CD4-positive, alpha-beta T cell (primary cell): ENCODE measurements at regions not wholly inside any gene's neighbourhood (a gene's known extent, or its start where the extent isn't known, plus 50 kb on each side); places are given as distances from the start of the nearest gene placed in this dataset.

Source experiments
- ATAC-seq: fragments of 200-7000 bp; cut with Tn5 transposase; one replicate; pipeline ENCODE4 v1.10.0; 2022; ENCODE audit warnings: mild to moderate bottlenecking; ENCODE audit not compliant: poor library complexity
- CTCF ChIA-PET: fragments of 350-600 bp; sonication (Branson Sonifier 250); formaldehyde crosslinking; loops from one replicate; lab custom pipeline; 2021; ENCODE audit warnings: antibody characterized with exemption, inconsistent platforms; lab: Charles Lee
- POLR2A ChIA-PET: fragments of 350-600 bp; sonication (Branson Sonifier 250); formaldehyde crosslinking; loops from one replicate; lab custom pipeline; 2021; ENCODE audit warnings: antibody characterized with exemption, inconsistent platforms; lab: Charles Lee
- DNase-seq, 14 experiments: peaks; one replicate each; pipeline ENCODE4 v3.0.0-alpha.2; 2013 to 2020; ENCODE audit warnings: mixed read lengths in 2 of 14
- H3K27ac ChIP-seq, 2 donors: one replicate each; pipeline versions ENCODE4 v1.5.1 to v1.7.0; 2013; ENCODE audit warnings: low read length in 2 of 2, low read depth in 1 of 2, mild to moderate bottlenecking in 1 of 2
- H3K27me3 ChIP-seq, 2 experiments: 1 replicate in 1 of 2; 2 replicates in 1 of 2; pipeline versions ENCODE4 v1.6.1 to v1.7.0; 2013; ENCODE audit warnings: low read length in 2 of 2, control low read depth in 1 of 2, mild to moderate bottlenecking in 1 of 2, moderate library complexity in 1 of 2; ENCODE audit not compliant: insufficient read depth in 2 of 2, control insufficient read depth in 1 of 2
- H3K36me3 ChIP-seq: one replicate; pipeline ENCODE4 v1.6.1; 2013; ENCODE audit warnings: low read length, control low read depth; ENCODE audit not compliant: insufficient read depth
- H3K4me1 ChIP-seq: one replicate; pipeline ENCODE4 v1.6.1; 2013; ENCODE audit warnings: low read length, control low read depth; ENCODE audit not compliant: insufficient read depth
- H3K4me3 ChIP-seq: one replicate; pipeline ENCODE4 v1.5.1; 2013; ENCODE audit warnings: mild to moderate bottlenecking, low read length, moderate library complexity
- H3K9me3 ChIP-seq, 2 experiments: 1 replicate in 1 of 2; 2 replicates in 1 of 2; pipeline versions ENCODE4 v1.6.1 to v1.7.0; 2013; ENCODE audit warnings: low read length in 2 of 2, mild to moderate bottlenecking in 2 of 2, control low read depth in 1 of 2, moderate library complexity in 1 of 2; ENCODE audit not compliant: control insufficient read depth in 1 of 2, insufficient read depth in 1 of 2
- H3K27ac Mint-ChIP-seq: one replicate; pipeline ENCODE4 v1.8.0; 2020; ENCODE audit warnings: mixed read lengths
- H3K27me3 Mint-ChIP-seq: one replicate; pipeline ENCODE4 v1.8.0; 2021; ENCODE audit warnings: mixed read lengths
- H3K36me3 Mint-ChIP-seq: one replicate; pipeline ENCODE4 v1.8.0; 2021; ENCODE audit warnings: low read depth, mixed read lengths
- H3K4me1 Mint-ChIP-seq: one replicate; pipeline ENCODE4 v1.8.0; 2021; ENCODE audit warnings: low read depth, mixed read lengths
- H3K4me3 Mint-ChIP-seq: one replicate; pipeline ENCODE4 v1.8.0; 2020; ENCODE audit warnings: mild to moderate bottlenecking, mixed read lengths
- H3K9me3 Mint-ChIP-seq: one replicate; pipeline ENCODE4 v1.8.0; 2020; ENCODE audit warnings: mixed read lengths
- CTCF ChIP-seq: fragments of 200-600 bp; IDR thresholded peaks from one replicate; pipeline ENCODE4 v1.8.0; 2022; ENCODE audit warnings: antibody characterized with exemption, mild to moderate bottlenecking
- intact Hi-C, 2 experiments: fragments of 100-400 bp; cut with DNase I in 1 of 2; cut with micrococcal nuclease in 1 of 2; formaldehyde crosslinking; loops; one replicate each; pipeline versions ENCODE4 v1.15.1 to v1.9.0; 2023 to 2025; cut with DNase I, micrococcal nuclease

GRCh38 chrX:82816001-82816400 is 692.1 kb upstream of the POU3F4 start:
- H3K27ac Mint-ChIP-seq = no peak overlapping the region
- no peaks in the 10 kb centered on the region for H3K27me3 ChIP-seq
- intact Hi-C loops = no loop called here
- no peaks in the 10 kb centered on the region for H3K9me3 ChIP-seq
- POLR2A ChIA-PET = no interaction called here
- no peaks in the 10 kb centered on the region for H3K36me3 Mint-ChIP-seq
- TF ChIP-seq CTCF = no peak
- CTCF ChIA-PET = interaction anchor here (1.3 kb wide), 1 partner anchor 15 kb away, joined by 3 read pairs; no protein-coding TSS in a partner anchor
- H3K27ac ChIP-seq = no peak overlapping the region
- no peaks in the 10 kb centered on the region for H3K4me1 Mint-ChIP-seq
- H3K4me3 Mint-ChIP-seq = no peak overlapping the region
- H3K9me3 Mint-ChIP-seq = no peaks in the 10 kb centered on the region
- no peaks in the 10 kb centered on the region for H3K4me1 ChIP-seq
- no peak overlapping the region for H3K4me3 ChIP-seq
- ATAC-seq (no peak), DNase-seq (no peak)
- H3K27me3 Mint-ChIP-seq = no peaks in the 10 kb centered on the region
- no peaks in the 10 kb centered on the region for H3K36me3 ChIP-seq

GRCh38 chrX:82816562-82816961 is 691.5 kb upstream of the POU3F4 start:
- CTCF ChIA-PET = interaction anchor here (1.3 kb wide), 1 partner anchor 15 kb away, joined by 3 read pairs; no protein-coding TSS in a partner anchor
- no peaks in the 10 kb centered on the region for H3K36me3 ChIP-seq
- POLR2A ChIA-PET = no interaction called here
- no peaks in the 10 kb centered on the region for H3K27me3 Mint-ChIP-seq
- no peak for TF ChIP-seq CTCF
- no peak for DNase-seq
- no peaks in the 10 kb centered on the region for H3K4me1 Mint-ChIP-seq
- no peak overlapping the region for H3K27ac Mint-ChIP-seq
- ATAC-seq = no peak
- no peaks in the 10 kb centered on the region for H3K9me3 Mint-ChIP-seq
- H3K27ac ChIP-seq = no peak overlapping the region
- H3K27me3 ChIP-seq = no peaks in the 10 kb centered on the region
- no peak overlapping the region for H3K4me3 ChIP-seq
- no peaks in the 10 kb centered on the region for H3K4me1 ChIP-seq
- no peaks in the 10 kb centered on the region for H3K9me3 ChIP-seq
- no peaks in the 10 kb centered on the region for H3K36me3 Mint-ChIP-seq
- intact Hi-C loops = no loop called here
- no peak overlapping the region for H3K4me3 Mint-ChIP-seq

GRCh38 chrX:82842286-82842685 is 665.8 kb upstream of the POU3F4 start:
- Mint-ChIP-seq H3K9me3 (peaks cover 2% of the 10 kb centered on the region), H3K4me1 (no peaks in the 10 kb centered on the region), H3K27ac (no peak overlapping the region), H3K36me3 (no peaks in the 10 kb centered on the region), H3K4me3 (no peak overlapping the region), H3K27me3 (no peaks in the 10 kb centered on the region)
- CTCF ChIA-PET = no interaction called here
- TF ChIP-seq CTCF = no peak
- intact Hi-C loops = no loop called here
- Histone ChIP-seq H3K4me3 (no peak overlapping the region), H3K27me3 (no peaks in the 10 kb centered on the region), H3K9me3 (peaks cover 0 to 3% of the 10 kb centered on the region in 2 experiments), H3K36me3 (no peaks in the 10 kb centered on the region), H3K4me1 (no peaks in the 10 kb centered on the region), H3K27ac (no peak overlapping the region)
- ATAC-seq = no peak
- DNase-seq = no peak
- POLR2A ChIA-PET = no interaction called here
